ENCODE measurements at regions not wholly inside any gene's neighbourhood (a gene's known extent, or its start where the extent isn't known, plus 50 kb on each side); places are given as distances from the start of the nearest gene placed in this dataset.

DNA sequence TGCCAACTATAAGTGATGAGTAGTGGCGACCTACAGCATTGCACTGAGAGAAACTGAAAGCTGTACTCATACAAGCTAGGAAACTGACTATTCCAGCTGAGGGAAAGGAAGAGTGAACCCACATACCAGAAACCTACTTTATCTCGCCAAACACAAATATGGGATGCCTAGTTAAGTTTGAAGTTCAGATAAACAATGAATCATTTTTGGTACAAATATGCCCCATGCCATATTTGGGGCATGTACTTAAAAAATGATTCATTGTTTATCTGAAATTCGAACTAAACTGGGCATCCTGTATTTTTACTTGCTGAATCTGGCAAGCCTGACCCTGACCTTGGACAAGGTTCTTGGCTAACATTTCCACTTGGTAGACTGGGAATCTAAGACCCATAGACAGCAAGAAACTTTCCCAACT is 527.8 kb upstream of the PSMD7 start:
- Mint-ChIP-seq H3K27ac (no peak overlapping the region), H3K9me3 (peaks cover 3% of the 10 kb centered on the region)

DNA sequence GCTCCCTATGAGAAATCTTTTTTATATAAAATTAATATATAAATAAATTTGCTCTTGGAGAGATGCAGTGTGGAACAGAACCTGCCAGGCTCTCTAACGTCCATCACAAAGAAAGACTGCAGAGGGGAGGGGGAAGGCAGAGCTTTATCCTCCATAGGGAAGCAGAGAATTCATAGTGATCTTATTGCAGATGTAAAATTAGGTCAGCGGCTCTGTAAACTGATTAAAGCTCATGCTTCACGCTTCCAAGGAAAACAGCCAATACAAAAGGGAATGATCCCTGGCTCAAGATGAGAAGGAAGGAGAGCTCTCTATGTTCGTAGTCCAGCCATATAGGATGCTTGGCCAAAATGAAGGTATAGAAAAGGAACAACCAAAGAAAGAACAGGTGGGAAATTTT is 532.3 kb upstream of the PSMD7 start:
- H3K4me3 Mint-ChIP-seq: no peak overlapping the region
- no peak overlapping the region for H3K27ac Mint-ChIP-seq
- H3K36me3 Mint-ChIP-seq (ENCODE audit: low read depth): no peaks in the 10 kb centered on the region
- DNase-seq (no peak), ATAC-seq (no peak)
- no peaks in the 10 kb centered on the region for H3K27me3 Mint-ChIP-seq
- no peaks in the 10 kb centered on the region for H3K4me1 Mint-ChIP-seq
- peaks cover 5% of the 10 kb centered on the region for H3K9me3 Mint-ChIP-seq

More for the DNA sequence above, 527.8 kb upstream of the PSMD7 start:
- no peak for DNase-seq
- H3K4me1 Mint-ChIP-seq: no peaks in the 10 kb centered on the region
- H3K27me3 Mint-ChIP-seq: no peaks in the 10 kb centered on the region
- ATAC-seq: no peak
- no peak overlapping the region for H3K4me3 Mint-ChIP-seq
- no peaks in the 10 kb centered on the region for H3K36me3 Mint-ChIP-seq (ENCODE audit: low read depth)

DNA sequence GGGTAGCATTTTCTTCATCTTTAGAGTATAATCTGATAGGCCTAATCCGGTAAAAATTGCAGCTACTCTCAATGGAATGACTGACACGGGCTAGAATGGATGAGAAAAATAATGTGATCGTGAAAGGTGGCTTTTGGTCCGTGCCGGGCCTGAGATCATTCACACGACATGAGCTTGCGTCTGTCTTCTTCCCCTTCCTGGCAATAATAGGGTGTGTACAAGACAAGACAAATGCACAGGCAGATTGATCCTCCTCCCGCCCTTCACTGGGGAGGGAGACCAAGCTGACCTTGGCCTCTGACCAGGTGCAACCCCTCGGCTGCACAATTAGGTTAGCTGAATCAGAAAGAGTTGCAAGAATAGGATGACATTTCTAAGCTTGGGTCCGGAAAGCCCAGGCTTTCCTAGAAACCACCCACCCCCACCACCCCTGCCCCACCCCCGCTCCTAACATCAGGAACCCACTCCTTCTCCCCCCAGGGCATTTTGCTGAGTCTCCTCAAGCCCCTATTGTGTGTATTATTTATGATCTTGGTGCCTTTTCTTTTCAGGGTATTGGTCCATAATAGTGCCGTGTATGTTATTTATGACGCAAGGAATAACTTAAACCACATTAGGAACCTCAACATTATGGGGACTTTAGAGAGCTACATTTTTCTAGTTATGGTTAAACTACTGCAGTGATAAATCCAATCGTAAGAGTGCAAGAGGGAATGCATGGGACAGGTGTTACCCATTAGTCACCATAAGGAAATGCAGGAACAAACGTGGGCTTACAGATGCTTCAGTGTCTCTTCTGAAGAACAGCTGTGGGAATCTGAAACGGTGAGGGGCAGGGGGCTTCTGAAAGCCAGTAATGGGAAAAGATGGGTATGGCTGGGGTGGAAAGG is 540.1 kb upstream of the PSMD7 start:
- Mint-ChIP-seq H3K4me1 (no peaks in the 10 kb centered on the region), H3K36me3 (ENCODE audit: low read depth) (no peaks in the 10 kb centered on the region), H3K9me3 (peaks cover 8% of the 10 kb centered on the region), H3K4me3 (no peak overlapping the region), H3K27ac (no peak overlapping the region), H3K27me3 (no peaks in the 10 kb centered on the region)
- DNase-seq (no peak), ATAC-seq (no peak)

DNA sequence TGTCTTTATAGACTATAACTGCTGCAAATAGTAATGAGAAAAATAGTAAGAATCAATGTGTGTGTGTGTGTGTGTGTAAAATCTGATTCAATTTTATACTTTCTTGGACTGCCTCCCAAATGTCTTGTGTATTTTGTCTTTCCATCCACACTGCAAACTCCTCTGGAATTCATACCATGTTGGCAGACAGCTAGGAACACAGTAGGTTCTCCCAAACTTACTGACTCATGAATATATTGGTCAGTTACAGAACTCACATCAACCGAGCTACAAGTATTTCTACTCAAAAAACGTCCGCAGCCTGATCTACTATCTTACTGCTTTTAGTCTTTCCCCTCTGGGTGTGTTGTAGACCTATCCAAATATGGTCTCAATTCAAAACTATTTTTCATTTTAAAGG is 542.7 kb upstream of the PSMD7 start:
- DNase-seq (no peak), ATAC-seq (no peak)
- H3K4me1 Mint-ChIP-seq: no peaks in the 10 kb centered on the region
- H3K36me3 Mint-ChIP-seq (ENCODE audit: low read depth): no peaks in the 10 kb centered on the region
- no peak overlapping the region for H3K4me3 Mint-ChIP-seq
- peaks cover 9% of the 10 kb centered on the region for H3K9me3 Mint-ChIP-seq
- H3K27me3 Mint-ChIP-seq: no peaks in the 10 kb centered on the region
- no peak overlapping the region for H3K27ac Mint-ChIP-seq

DNA sequence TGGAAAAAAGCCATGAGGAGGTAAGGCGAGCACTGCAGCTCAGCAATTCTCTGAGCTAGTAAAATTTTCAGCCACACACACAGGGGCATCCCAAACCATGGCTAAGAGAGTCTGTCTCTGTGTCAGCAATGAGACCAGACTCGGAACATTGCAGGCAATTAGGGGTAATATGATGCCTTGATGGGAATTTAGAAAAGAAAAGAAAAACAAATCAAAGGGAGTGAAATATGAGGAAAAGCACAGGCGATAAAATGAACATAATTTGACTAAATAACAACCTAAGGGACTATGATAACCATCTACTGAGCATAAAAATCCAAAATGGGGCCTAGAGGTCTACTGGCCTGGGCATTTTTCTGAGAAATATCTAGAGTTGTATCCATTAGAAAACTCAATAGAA is 546.0 kb upstream of the PSMD7 start:
- ATAC-seq: no peak
- H3K27me3 Mint-ChIP-seq: no peaks in the 10 kb centered on the region
- H3K4me1 Mint-ChIP-seq: no peaks in the 10 kb centered on the region
- peaks cover 11% of the 10 kb centered on the region for H3K9me3 Mint-ChIP-seq
- H3K27ac Mint-ChIP-seq: no peak overlapping the region
- H3K4me3 Mint-ChIP-seq: no peak overlapping the region
- no peak for DNase-seq
- H3K36me3 Mint-ChIP-seq (ENCODE audit: low read depth): no peaks in the 10 kb centered on the region

DNA sequence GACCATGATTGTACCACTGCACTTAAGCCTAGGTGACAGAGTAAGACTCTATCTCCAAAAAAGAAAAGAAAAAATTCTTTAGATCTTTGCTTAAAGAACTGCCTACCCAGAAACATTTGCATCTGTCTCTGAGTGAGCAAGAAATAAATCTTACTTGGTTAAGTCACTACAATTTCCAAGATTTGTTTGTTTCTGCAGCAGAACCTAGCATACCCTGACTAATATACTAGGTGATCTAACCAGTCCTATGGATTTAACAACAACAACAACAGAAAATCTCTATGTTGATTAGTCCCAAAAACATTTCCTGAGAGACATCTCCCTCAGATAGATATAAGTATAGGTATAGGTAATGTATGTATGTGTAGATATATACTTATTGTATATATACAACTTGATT is 549.3 kb upstream of the PSMD7 start:
- H3K27me3 Mint-ChIP-seq: peaks cover 2% of the 10 kb centered on the region
- no peak overlapping the region for H3K27ac Mint-ChIP-seq
- no peak overlapping the region for H3K4me3 Mint-ChIP-seq
- no peaks in the 10 kb centered on the region for H3K36me3 Mint-ChIP-seq (ENCODE audit: low read depth)
- no peaks in the 10 kb centered on the region for H3K4me1 Mint-ChIP-seq
- DNase-seq (no peak), ATAC-seq (no peak)
- peaks cover 16% of the 10 kb centered on the region for H3K9me3 Mint-ChIP-seq

DNA sequence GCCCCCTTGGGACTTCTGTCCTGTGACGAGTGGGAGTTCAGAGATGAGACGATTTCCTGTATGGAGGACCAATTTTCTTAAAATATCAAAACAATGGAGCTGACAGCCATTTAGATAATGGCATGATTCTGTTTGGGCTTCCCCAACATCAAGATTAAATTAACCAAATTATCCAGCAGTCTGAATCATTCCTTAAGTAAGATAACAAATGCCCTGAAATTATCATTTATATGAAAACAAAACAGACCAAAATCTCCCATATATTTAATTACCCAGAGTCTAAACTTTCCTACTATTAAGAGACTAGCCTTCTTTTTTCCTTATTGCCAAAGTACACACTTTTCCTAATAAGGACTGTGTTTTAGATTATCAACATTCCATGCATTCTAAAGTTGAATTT is 550.1 kb upstream of the PSMD7 start:
- Mint-ChIP-seq H3K4me1 (no peaks in the 10 kb centered on the region), H3K36me3 (ENCODE audit: low read depth) (no peaks in the 10 kb centered on the region), H3K27me3 (peaks cover 2% of the 10 kb centered on the region), H3K27ac (no peak overlapping the region), H3K9me3 (peaks cover 16% of the 10 kb centered on the region), H3K4me3 (no peak overlapping the region)
- ATAC-seq (no peak), DNase-seq (no peak)

- ATAC-seq (no peak), DNase-seq (no peak)
- no peak overlapping the region for H3K27ac Mint-ChIP-seq
- H3K4me3 Mint-ChIP-seq: no peak overlapping the region
- no peaks in the 10 kb centered on the region for H3K36me3 Mint-ChIP-seq (ENCODE audit: low read depth)
- peaks cover 5% of the 10 kb centered on the region for H3K27me3 Mint-ChIP-seq
- H3K9me3 Mint-ChIP-seq: peaks cover 10% of the 10 kb centered on the region
- no peaks in the 10 kb centered on the region for H3K4me1 Mint-ChIP-seq
These were observed 552.7 kb upstream of the PSMD7 start for GRCh38 chr16:73743665-73744496.

- no peak for ATAC-seq
- peaks cover 6% of the 10 kb centered on the region for H3K27me3 Mint-ChIP-seq
- H3K4me3 Mint-ChIP-seq: no peak overlapping the region
- no peaks in the 10 kb centered on the region for H3K36me3 Mint-ChIP-seq (ENCODE audit: low read depth)
- no peak overlapping the region for H3K27ac Mint-ChIP-seq
- peaks cover 5% of the 10 kb centered on the region for H3K4me1 Mint-ChIP-seq
- DNase-seq: no peak
- peaks cover 14% of the 10 kb centered on the region for H3K9me3 Mint-ChIP-seq
These were observed 557.4 kb upstream of the PSMD7 start for GRCh38 chr16:73739049-73739769.

DNA sequence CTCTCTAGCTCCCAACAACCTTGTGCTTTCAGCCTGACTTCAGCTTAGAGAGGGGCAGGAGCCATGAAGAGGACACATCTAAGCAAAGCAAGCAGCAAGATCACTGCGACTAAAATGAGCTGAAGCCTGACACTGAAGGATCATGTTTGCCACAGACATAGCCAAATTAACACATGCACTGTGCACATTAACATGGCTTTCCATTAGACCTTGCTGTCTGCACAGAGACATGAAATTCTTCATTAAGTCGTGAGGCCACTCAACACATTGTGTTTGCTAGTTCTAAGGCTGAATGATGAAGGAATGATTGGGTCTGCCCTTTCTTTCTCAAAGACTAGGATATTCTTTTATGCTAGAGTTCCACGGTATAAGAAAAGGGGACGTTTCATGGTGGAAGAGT is 558.3 kb upstream of the PSMD7 start:
- Mint-ChIP-seq H3K4me3 (no peak overlapping the region), H3K9me3 (peaks cover 9% of the 10 kb centered on the region), H3K4me1 (peaks cover 5% of the 10 kb centered on the region), H3K27me3 (peaks cover 6% of the 10 kb centered on the region), H3K36me3 (ENCODE audit: low read depth) (no peaks in the 10 kb centered on the region), H3K27ac (no peak overlapping the region)
- DNase-seq: no peak
- no peak for ATAC-seq

GRCh38 chr16:73737637-73738036 is 559.0 kb upstream of the PSMD7 start:
- Mint-ChIP-seq H3K27ac (no peak overlapping the region), H3K9me3 (peaks cover 9% of the 10 kb centered on the region), H3K27me3 (peaks cover 5% of the 10 kb centered on the region), H3K4me3 (no peak overlapping the region), H3K4me1 (peaks cover 5% of the 10 kb centered on the region), H3K36me3 (ENCODE audit: low read depth) (no peaks in the 10 kb centered on the region)
- ATAC-seq (no peak), DNase-seq (no peak)

- Mint-ChIP-seq H3K36me3 (ENCODE audit: low read depth) (no peaks in the 10 kb centered on the region), H3K4me3 (no peak overlapping the region), H3K4me1 (peaks cover 5% of the 10 kb centered on the region), H3K9me3 (peaks cover 9% of the 10 kb centered on the region), H3K27me3 (peaks cover 5% of the 10 kb centered on the region), H3K27ac (no peak overlapping the region)
- DNase-seq: no peak
- ATAC-seq: no peak
These were observed 560.7 kb upstream of the PSMD7 start for GRCh38 chr16:73735954-73736353.

GRCh38 chr16:73735018-73735417 is 561.6 kb upstream of the PSMD7 start:
- DNase-seq (no peak), ATAC-seq (peak; percentile 80)
- H3K4me3 Mint-ChIP-seq: no peak overlapping the region
- peaks cover 5% of the 10 kb centered on the region for H3K27me3 Mint-ChIP-seq
- H3K9me3 Mint-ChIP-seq: peaks cover 9% of the 10 kb centered on the region
- H3K27ac Mint-ChIP-seq: no peak overlapping the region
- peaks cover 5% of the 10 kb centered on the region for H3K4me1 Mint-ChIP-seq
- no peaks in the 10 kb centered on the region for H3K36me3 Mint-ChIP-seq (ENCODE audit: low read depth)

DNA sequence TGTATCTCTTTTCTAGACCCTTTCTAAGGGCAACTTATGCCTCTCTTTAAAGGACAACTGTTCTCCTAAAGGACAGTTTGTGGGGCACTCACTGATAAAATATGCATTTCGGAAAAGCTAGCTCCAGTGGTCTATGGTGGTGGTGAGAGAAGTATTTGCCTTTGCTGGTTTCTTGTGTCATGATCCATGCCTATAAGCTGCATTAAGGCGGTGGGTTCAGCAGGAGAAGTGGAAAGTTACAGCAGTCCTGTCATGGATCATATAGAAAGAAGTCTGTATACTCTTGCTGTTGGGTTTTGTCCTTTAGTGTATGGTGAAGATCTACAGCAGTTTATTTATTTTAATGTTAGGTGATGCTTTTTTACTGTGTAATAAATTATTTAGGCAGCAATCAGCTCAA is 563.9 kb upstream of the PSMD7 start:
- H3K4me1 Mint-ChIP-seq: peaks cover 5% of the 10 kb centered on the region
- ATAC-seq (no peak), DNase-seq (no peak)
- no peaks in the 10 kb centered on the region for H3K36me3 Mint-ChIP-seq (ENCODE audit: low read depth)
- H3K9me3 Mint-ChIP-seq: peaks cover 9% of the 10 kb centered on the region
- H3K4me3 Mint-ChIP-seq: no peak overlapping the region
- no peaks in the 10 kb centered on the region for H3K27me3 Mint-ChIP-seq
- H3K27ac Mint-ChIP-seq: no peak overlapping the region
